GM23338 (cell line): ENCODE measurements at regions not wholly inside any gene's neighbourhood (a gene's known extent, or its start where the extent isn't known, plus 50 kb on each side); places are given as distances from the start of the nearest gene placed in this dataset.

Experiments used
- CREB1 ChIP-seq: fragments of 250-450 bp; sonication (Bioruptor Pico); IDR thresholded peaks from 2 replicates; pipeline ENCODE4 v1.5.0; 2020; ENCODE audit warnings: low read depth, mild to moderate bottlenecking, moderate library complexity
- ETS1 ChIP-seq: IDR thresholded peaks from 2 replicates; pipeline ENCODE4 v1.6.1; 2016; ENCODE audit warnings: antibody characterized with exemption
- EZH2 ChIP-seq: fragments of 200-600 bp; sonication (generic); IDR thresholded peaks from one replicate; pipeline ENCODE4 v1.8.0; 2017; ENCODE audit warnings: antibody characterized with exemption, mild to moderate bottlenecking, low read depth; ENCODE audit not compliant: unreplicated experiment
- EZH2phosphoT487 ChIP-seq: fragments of 200-600 bp; sonication (generic); IDR thresholded peaks from one replicate; pipeline ENCODE4 v1.8.1; 2018; ENCODE audit warnings: antibody characterized with exemption; ENCODE audit not compliant: unreplicated experiment
- JUNB ChIP-seq: IDR thresholded peaks from one replicate; pipeline ENCODE4 v1.6.1; 2016; ENCODE audit warnings: antibody characterized with exemption; ENCODE audit not compliant: unreplicated experiment
- NANOG ChIP-seq: IDR thresholded peaks from 2 replicates; pipeline ENCODE4 v1.6.1; 2016; ENCODE audit warnings: antibody characterized with exemption, borderline replicate concordance
- POLR2AphosphoS5 ChIP-seq: IDR thresholded peaks from 2 replicates; pipeline ENCODE4 v1.6.1; 2016; ENCODE audit warnings: antibody characterized with exemption, low read depth
- STAT1 ChIP-seq: IDR thresholded peaks from one replicate; pipeline ENCODE4 v1.6.1; 2016; ENCODE audit warnings: antibody characterized with exemption; ENCODE audit not compliant: unreplicated experiment
- ZNF114 ChIP-seq: fragments of 250-450 bp; sonication (Bioruptor Pico); IDR thresholded peaks from 2 replicates; pipeline ENCODE4 v1.5.0; 2020; ENCODE audit warnings: mild to moderate bottlenecking, moderate library complexity
- ZNF331 ChIP-seq: fragments of 250-450 bp; sonication (Bioruptor Pico); IDR thresholded peaks from 2 replicates; pipeline ENCODE4 v1.5.0; 2020; ENCODE audit warnings: low read depth, mild to moderate bottlenecking, moderate library complexity
- ZNF462 ChIP-seq: fragments of 250-450 bp; sonication (Bioruptor Pico); IDR thresholded peaks from 2 replicates; pipeline ENCODE4 v1.5.0; 2020; ENCODE audit warnings: mild to moderate bottlenecking, moderate library complexity
- TF ChIP-seq, protein P1 (sequence below): IDR thresholded peaks from one replicate; pipeline ENCODE4 v1.6.1; 2018; ENCODE audit warnings: antibody characterized with exemption; ENCODE audit not compliant: unreplicated experiment
- TF ChIP-seq, protein P2 (sequence below), 2 experiments: fragments of 200-600 bp in 1 of 2; sonication (generic) in 1 of 2; conservative IDR thresholded peaks; 2 replicates each; pipeline versions ENCODE4 v1.5.1 to v1.6.1; 2016 to 2017; ENCODE audit warnings: antibody characterized with exemption in 2 of 2, low read depth in 2 of 2, mild to moderate bottlenecking in 2 of 2, moderate library complexity in 1 of 2

DNA sequence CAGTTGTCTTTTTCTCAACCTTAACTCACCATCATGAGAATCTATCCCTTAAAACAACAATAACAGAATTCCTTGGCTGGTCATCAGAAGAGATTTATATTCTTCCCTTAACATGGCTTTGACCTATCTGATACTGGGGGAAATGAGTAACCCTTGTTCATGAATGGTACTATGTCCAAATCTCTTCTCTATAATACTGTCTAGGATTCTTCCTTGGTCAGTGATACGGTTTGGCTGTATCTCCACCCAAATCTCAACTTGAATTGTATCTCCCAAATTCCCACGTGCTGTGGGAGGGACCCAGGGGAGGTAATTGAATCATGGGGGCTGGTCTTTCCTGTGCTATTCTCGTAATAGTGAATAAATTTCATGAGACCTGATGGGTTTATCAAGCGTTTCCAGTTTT, 282.0 kb upstream of the SIX2 start:
- TF ChIP-seq, protein P1, sequence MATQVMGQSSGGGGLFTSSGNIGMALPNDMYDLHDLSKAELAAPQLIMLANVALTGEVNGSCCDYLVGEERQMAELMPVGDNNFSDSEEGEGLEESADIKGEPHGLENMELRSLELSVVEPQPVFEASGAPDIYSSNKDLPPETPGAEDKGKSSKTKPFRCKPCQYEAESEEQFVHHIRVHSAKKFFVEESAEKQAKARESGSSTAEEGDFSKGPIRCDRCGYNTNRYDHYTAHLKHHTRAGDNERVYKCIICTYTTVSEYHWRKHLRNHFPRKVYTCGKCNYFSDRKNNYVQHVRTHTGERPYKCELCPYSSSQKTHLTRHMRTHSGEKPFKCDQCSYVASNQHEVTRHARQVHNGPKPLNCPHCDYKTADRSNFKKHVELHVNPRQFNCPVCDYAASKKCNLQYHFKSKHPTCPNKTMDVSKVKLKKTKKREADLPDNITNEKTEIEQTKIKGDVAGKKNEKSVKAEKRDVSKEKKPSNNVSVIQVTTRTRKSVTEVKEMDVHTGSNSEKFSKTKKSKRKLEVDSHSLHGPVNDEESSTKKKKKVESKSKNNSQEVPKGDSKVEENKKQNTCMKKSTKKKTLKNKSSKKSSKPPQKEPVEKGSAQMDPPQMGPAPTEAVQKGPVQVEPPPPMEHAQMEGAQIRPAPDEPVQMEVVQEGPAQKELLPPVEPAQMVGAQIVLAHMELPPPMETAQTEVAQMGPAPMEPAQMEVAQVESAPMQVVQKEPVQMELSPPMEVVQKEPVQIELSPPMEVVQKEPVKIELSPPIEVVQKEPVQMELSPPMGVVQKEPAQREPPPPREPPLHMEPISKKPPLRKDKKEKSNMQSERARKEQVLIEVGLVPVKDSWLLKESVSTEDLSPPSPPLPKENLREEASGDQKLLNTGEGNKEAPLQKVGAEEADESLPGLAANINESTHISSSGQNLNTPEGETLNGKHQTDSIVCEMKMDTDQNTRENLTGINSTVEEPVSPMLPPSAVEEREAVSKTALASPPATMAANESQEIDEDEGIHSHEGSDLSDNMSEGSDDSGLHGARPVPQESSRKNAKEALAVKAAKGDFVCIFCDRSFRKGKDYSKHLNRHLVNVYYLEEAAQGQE = no peak
- TF ChIP-seq, protein P2, sequence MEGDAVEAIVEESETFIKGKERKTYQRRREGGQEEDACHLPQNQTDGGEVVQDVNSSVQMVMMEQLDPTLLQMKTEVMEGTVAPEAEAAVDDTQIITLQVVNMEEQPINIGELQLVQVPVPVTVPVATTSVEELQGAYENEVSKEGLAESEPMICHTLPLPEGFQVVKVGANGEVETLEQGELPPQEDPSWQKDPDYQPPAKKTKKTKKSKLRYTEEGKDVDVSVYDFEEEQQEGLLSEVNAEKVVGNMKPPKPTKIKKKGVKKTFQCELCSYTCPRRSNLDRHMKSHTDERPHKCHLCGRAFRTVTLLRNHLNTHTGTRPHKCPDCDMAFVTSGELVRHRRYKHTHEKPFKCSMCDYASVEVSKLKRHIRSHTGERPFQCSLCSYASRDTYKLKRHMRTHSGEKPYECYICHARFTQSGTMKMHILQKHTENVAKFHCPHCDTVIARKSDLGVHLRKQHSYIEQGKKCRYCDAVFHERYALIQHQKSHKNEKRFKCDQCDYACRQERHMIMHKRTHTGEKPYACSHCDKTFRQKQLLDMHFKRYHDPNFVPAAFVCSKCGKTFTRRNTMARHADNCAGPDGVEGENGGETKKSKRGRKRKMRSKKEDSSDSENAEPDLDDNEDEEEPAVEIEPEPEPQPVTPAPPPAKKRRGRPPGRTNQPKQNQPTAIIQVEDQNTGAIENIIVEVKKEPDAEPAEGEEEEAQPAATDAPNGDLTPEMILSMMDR (conservative IDR thresholded peaks at IDR 0.05; ENCODE audit: low read depth in 2 of 2) = no peak
- TF ChIP-seq POLR2AphosphoS5 (no peak), EZH2 (no peak), NANOG (no peak), EZH2phosphoT487 (no peak), JUNB (no peak), ETS1 (no peak), CREB1 (CRISPR knock-in tag) (no peak), STAT1 (no peak), ZNF462 (CRISPR knock-in tag) (no peak), ZNF114 (no peak), ZNF331 (no peak)
